ENCODE measurements at regions not wholly inside any gene's neighbourhood (a gene's known extent, or its start where the extent isn't known, plus 50 kb on each side); places are given as distances from the start of the nearest gene placed in this dataset.
"Not testable (repeated sequence)": the region's sequence is repeated elsewhere in the genome, so short reads cannot be mapped to it uniquely, and the experiment has no call there.

- DNase-seq, result peak; percentile 14 to 28 (median 15)
Measured at GRCh38 chr17:13785981-13786598, 184.4 kb upstream of the HS3ST3A1 start.

GRCh38 chr17:13787636-13788035 is 185.9 kb upstream of the HS3ST3A1 start:
- DNase-seq, result no peak

GRCh38 chr17:13788385-13788784 is 186.7 kb upstream of the HS3ST3A1 start:
- DNase-seq, result no peak

GRCh38 chr17:13792314-13792713 is 190.6 kb upstream of the HS3ST3A1 start:
- DNase-seq, result no peak

- no peak for DNase-seq
Measured at GRCh38 chr17:13793951-13794350, 192.2 kb upstream of the HS3ST3A1 start.

- no peak for DNase-seq
Measured at GRCh38 chr17:13797863-13798262, 196.1 kb upstream of the HS3ST3A1 start.

GRCh38 chr17:13806092-13806491 is 204.4 kb upstream of the HS3ST3A1 start:
- DNase-seq, result no peak

GRCh38 chr17:13807103-13807502 is 205.4 kb upstream of the HS3ST3A1 start:
- no peak for DNase-seq

GRCh38 chr17:13812350-13812749 is 210.6 kb upstream of the HS3ST3A1 start:
- no peak for DNase-seq

- peak in 1 of 3 donors; percentile 5 for DNase-seq
Measured at GRCh38 chr17:13813347-13814240, 211.9 kb upstream of the HS3ST3A1 start.

GRCh38 chr17:13822700-13823099 is 221.0 kb upstream of the HS3ST3A1 start:
- no peak for DNase-seq

- DNase-seq, result no peak
Measured at GRCh38 chr17:13825526-13826040, 223.9 kb upstream of the HS3ST3A1 start.

- DNase-seq, result no peak
Measured at GRCh38 chr17:13827118-13827517, 225.4 kb upstream of the HS3ST3A1 start.

GRCh38 chr17:13833921-13834320 is 232.2 kb upstream of the HS3ST3A1 start:
- no peak for DNase-seq

GRCh38 chr17:13835151-13835550 is 233.4 kb upstream of the HS3ST3A1 start:
- no peak for DNase-seq

GRCh38 chr17:13837417-13837816 is 231.9 kb upstream of the COX10 start:
- DNase-seq, result no peak

GRCh38 chr17:13840254-13840653 is 229.1 kb upstream of the COX10 start:
- no peak for DNase-seq

GRCh38 chr17:13843862-13844635 is 225.3 kb upstream of the COX10 start:
- DNase-seq, result peak in 1 of 3 donors; percentile 5

GRCh38 chr17:13851889-13852288 is 217.4 kb upstream of the COX10 start:
- no peak for DNase-seq

GRCh38 chr17:13855730-13856129 is 213.6 kb upstream of the COX10 start:
- DNase-seq, result not testable (repeated sequence)

- no peak for DNase-seq
Measured at GRCh38 chr17:13862346-13862745, 207.0 kb upstream of the COX10 start.

GRCh38 chr17:13863436-13863835 is 205.9 kb upstream of the COX10 start:
- DNase-seq, result no peak

All from muscle of back (tissue), 3 donors.